HepG2 (cell line): ENCODE measurements at regions not wholly inside any gene's neighbourhood (a gene's known extent, or its start where the extent isn't known, plus 50 kb on each side); places are given as distances from the start of the nearest gene placed in this dataset.
A peak's percentile ranks its signal among the peaks of the same experiment; 100 is the strongest.

ENCODE experiments used
- ATAC-seq: fragments of 200-7000 bp; cut with Tn5 transposase; 3 replicates; pipeline ENCODE4 v1.9.1; 2020; ENCODE audit warnings: mild to moderate bottlenecking, moderate library complexity
- BruUV-seq: library from RNA; stranded (reverse); fragments of 400-500 nt; replicated peaks from 2 replicates; lab custom pipeline; 2021; lab: Mats Ljungman, UMichigan
- CTCF ChIA-PET: fragments of 300-600 bp; formaldehyde crosslinking; extraction: SDS; loops from one replicate; lab custom pipeline; 2021; ENCODE audit warnings: low total read pairs, inconsistent platforms, low intra/inter-chr PET ratio; lab: Yijun Ruan, JAX
- POLR2A ChIA-PET: fragments of 350-600 bp; sonication (Branson Sonifier 250); formaldehyde crosslinking; loops from one replicate; lab custom pipeline; 2020; ENCODE audit warnings: antibody characterized with exemption, inconsistent platforms; lab: Yijun Ruan, JAX
- DNase-seq: peaks from one replicate; pipeline ENCODE4 v3.0.0-alpha.2; 2015; ENCODE audit warnings: low spot score
- FAIRE-seq: peaks from 3 replicates; lab custom pipeline; 2011; peaks lifted over from hg19 to GRCh38; lab: Jason Lieb, UNC
- H2AFZ ChIP-seq: one replicate; pipeline ENCODE4 v1.6.1; 2011; ENCODE audit warnings: low read length, inconsistent platforms
- H3K27ac ChIP-seq: fragments of 300-600 bp; 3 replicates; pipeline ENCODE4 v1.8.0; 2011; ENCODE audit warnings: mixed run types, mild to moderate bottlenecking, mixed read lengths, low read length, inconsistent platforms; ENCODE audit not compliant: insufficient read depth; ENCODE audit errors: extremely low read length
- H3K27me3 ChIP-seq, 2 experiments: fragments of 200-600 bp in 1 of 2; 2 replicates in 1 of 2; 3 replicates in 1 of 2; pipeline versions ENCODE4 v1.6.0 to v1.8.0; 2011; ENCODE audit warnings: low read length in 2 of 2, mild to moderate bottlenecking in 2 of 2, moderate library complexity in 2 of 2, inconsistent platforms in 1 of 2; ENCODE audit not compliant: insufficient read depth in 2 of 2, control insufficient read depth in 1 of 2
- H3K36me3 ChIP-seq, 2 experiments: fragments of 200-600 bp in 1 of 2; replicated peaks in 1 of 2; 2 replicates in 1 of 2; 3 replicates in 1 of 2; pipeline versions ENCODE4 v1.5.1 to v1.8.0; 2011; ENCODE audit warnings: low read length in 2 of 2, inconsistent platforms in 1 of 2; ENCODE audit not compliant: insufficient read depth in 2 of 2, control insufficient read depth in 1 of 2
- H3K4me1 ChIP-seq: 2 replicates; pipeline ENCODE4 v1.5.1; 2012; ENCODE audit warnings: low read length, inconsistent platforms; ENCODE audit not compliant: insufficient read depth
- H3K4me2 ChIP-seq: 2 replicates; pipeline ENCODE4 v1.6.0; 2011; ENCODE audit warnings: low read depth, low read length, inconsistent platforms
- H3K4me3 ChIP-seq, 3 experiments: fragments of 200-600 bp in 1 of 3; sonication (generic), shearing (Covaris generic) in 1 of 3; replicated peaks in 1 of 3; 2 replicates each; pipeline ENCODE4 v1.5.1; 2011 to 2016; ENCODE audit warnings: low read length in 3 of 3, inconsistent platforms in 2 of 3, low read depth in 2 of 3, mild to moderate bottlenecking in 2 of 3, control low read depth in 1 of 3, mixed read lengths in 1 of 3; ENCODE audit not compliant: insufficient read depth in 1 of 3
- H3K79me2 ChIP-seq: one replicate; pipeline ENCODE4 v1.6.1; 2011; ENCODE audit warnings: low read length, inconsistent platforms; ENCODE audit not compliant: insufficient read depth
- H3K9ac ChIP-seq: 2 replicates; pipeline ENCODE4 v1.6.0; 2011; ENCODE audit warnings: mild to moderate bottlenecking, low read depth, low read length, inconsistent platforms; ENCODE audit not compliant: insufficient read depth
- H3K9me3 ChIP-seq: 2 replicates; pipeline ENCODE4 v1.5.1; 2012; ENCODE audit warnings: mild to moderate bottlenecking, low read length
- H4K20me1 ChIP-seq: 2 replicates; pipeline ENCODE4 v1.6.0; 2011; ENCODE audit warnings: inconsistent platforms, mild to moderate bottlenecking, low read length, moderate library complexity; ENCODE audit not compliant: insufficient read depth
- EP300 ChIP-seq, 3 experiments: sonication (generic) in 1 of 3; formaldehyde crosslinking in 1 of 3; IDR thresholded peaks; 2 replicates each; pipeline versions ENCODE4 v1.5.1 to v1.6.1; 2011 to 2020; ENCODE audit warnings: low read depth in 2 of 3, low read length in 2 of 3, borderline replicate concordance in 1 of 3, improper control_type of control experiment in 1 of 3, mild to moderate bottlenecking in 1 of 3, missing genetic modification reagents in 1 of 3, moderate library complexity in 1 of 3
- POGZ ChIP-seq: sonication (generic); formaldehyde crosslinking; IDR thresholded peaks from 2 replicates; pipeline ENCODE4 v1.4.0; 2020; ENCODE audit warnings: mild to moderate bottlenecking, missing genetic modification reagents
- RAD51 ChIP-seq: fragments of 450-650 bp; IDR thresholded peaks from 2 replicates; pipeline ENCODE4 v1.6.1; 2016; ENCODE audit warnings: borderline replicate concordance
- SAFB2 ChIP-seq: sonication (generic); formaldehyde crosslinking; IDR thresholded peaks from 2 replicates; pipeline ENCODE4 v1.5.1; 2020; ENCODE audit warnings: missing genetic modification reagents, low read depth, mild to moderate bottlenecking, borderline replicate concordance
- SATB2 ChIP-seq: sonication (generic); formaldehyde crosslinking; IDR thresholded peaks from 2 replicates; pipeline ENCODE4 v1.5.0; 2020; ENCODE audit warnings: missing genetic modification reagents
- SMAD3 ChIP-seq: sonication (generic); formaldehyde crosslinking; IDR thresholded peaks from 2 replicates; pipeline ENCODE4 v1.4.0; 2020; ENCODE audit warnings: missing genetic modification reagents
- SMC3 ChIP-seq: IDR thresholded peaks from 2 replicates; pipeline ENCODE4 v1.6.1; 2011; ENCODE audit warnings: low read length, improper control_type of control experiment
- SPEN ChIP-seq: sonication (generic); formaldehyde crosslinking; IDR thresholded peaks from 2 replicates; pipeline ENCODE4 v1.5.1; 2020; ENCODE audit warnings: low read depth, mild to moderate bottlenecking, missing genetic modification reagents
- THAP11 ChIP-seq: IDR thresholded peaks from 2 replicates; pipeline ENCODE4 v1.6.1; 2016; ENCODE audit warnings: missing biosample characterization, missing genetic modification reagents
- THAP9 ChIP-seq: sonication (generic); formaldehyde crosslinking; IDR thresholded peaks from 2 replicates; pipeline ENCODE4; 2020; ENCODE audit warnings: missing genetic modification reagents, mild to moderate bottlenecking, borderline replicate concordance
- ZFP82 ChIP-seq: sonication (generic); formaldehyde crosslinking; IDR thresholded peaks from 2 replicates; pipeline ENCODE4 v1.5.1; 2020; ENCODE audit warnings: mild to moderate bottlenecking, missing genetic modification reagents, borderline replicate concordance
- ZNF570 ChIP-seq: sonication (generic); formaldehyde crosslinking; IDR thresholded peaks from 2 replicates; pipeline ENCODE4 v1.4.0; 2020; ENCODE audit warnings: mild to moderate bottlenecking, missing genetic modification reagents, borderline replicate concordance
- ZNF749 ChIP-seq: sonication (generic); formaldehyde crosslinking; IDR thresholded peaks from 2 replicates; pipeline ENCODE4 v1.8.0; 2022; ENCODE audit warnings: mild to moderate bottlenecking, missing genetic modification reagents, moderate library complexity, borderline replicate concordance
- WGBS: methylation state at CpG from one replicate; pipeline ENCODE4 v1.1.6; 2017; ENCODE audit warnings: low lambda C conversion rate; 5-methylcytosine and 5-hydroxymethylcytosine counted together
- in situ Hi-C: cut with HindIII; loops from 2 replicates; pipeline ENCODE4 v1.10.0; 2017; ENCODE audit warnings: low pct_unique_long_range_greater_than_20kb; ENCODE audit not compliant: extremely low pct_ligation_motif_present
- intact Hi-C: fragments of 100-400 bp; cut with micrococcal nuclease; formaldehyde crosslinking; loops from one replicate; pipeline ENCODE4 v1.10.0; 2022; ENCODE audit not compliant: unreplicated experiment
- TF ChIP-seq, protein P1 (sequence below): sonication (generic); formaldehyde crosslinking; IDR thresholded peaks from 2 replicates; pipeline ENCODE4 v1.4.0; 2020; ENCODE audit warnings: missing genetic modification reagents
- TF ChIP-seq, protein P2 (sequence below): sonication (generic); formaldehyde crosslinking; IDR thresholded peaks from 2 replicates; pipeline ENCODE4 v1.5.0; 2020; ENCODE audit warnings: missing genetic modification reagents
- TF ChIP-seq, protein P3 (sequence below): sonication (generic); formaldehyde crosslinking; IDR thresholded peaks from 2 replicates; pipeline ENCODE4 v1.8.1; 2023; ENCODE audit warnings: missing genetic modification reagents, inconsistent platforms, borderline replicate concordance

DNA sequence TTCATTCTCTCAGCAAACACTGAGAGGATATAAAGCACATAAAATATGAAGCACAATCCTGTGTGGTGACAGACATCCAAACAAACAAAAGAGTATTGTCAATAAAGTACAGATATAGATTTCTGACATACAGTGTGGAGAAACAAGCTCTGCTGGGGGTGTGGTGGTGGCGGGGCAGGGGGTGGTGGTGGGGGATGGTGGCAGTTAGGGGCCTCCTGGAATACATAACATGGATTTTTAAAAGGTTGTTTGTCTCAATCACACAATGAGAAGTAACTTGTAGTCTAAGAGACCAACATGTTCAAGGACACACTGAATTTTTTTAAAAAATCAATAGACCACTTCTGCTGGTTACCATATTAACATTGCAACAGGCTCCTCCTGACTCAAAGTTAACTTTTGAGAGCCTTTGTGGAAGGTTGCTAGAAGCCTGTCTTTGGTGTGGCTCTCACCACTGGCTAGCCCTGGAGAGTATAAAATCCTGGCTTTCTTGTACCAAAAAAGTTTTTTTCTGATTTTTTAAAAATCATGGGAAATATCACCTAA lies 1197.4 kb downstream of the SUCLG1 start (continued):
- TF ChIP-seq POGZ (peak; percentile 70; the same call in 1 of the 2 replicates), SPEN (CRISPR knock-in tag) (no peak), THAP11 (CRISPR knock-in tag) (no peak), ZFP82 (CRISPR knock-in tag) (no peak), EP300 (IDR thresholded peaks at IDR 0.05; ENCODE audit: low read depth in 2 of 2, low read length in 2 of 2) (peak in 1 of 2 experiments; percentile 63; a peak in 2 of 4 replicates), EP300 (CRISPR knock-in tag; IDR thresholded peaks at IDR 0.05; ENCODE audit: borderline replicate concordance) (no peak), SATB2 (CRISPR knock-in tag) (no peak), ZNF749 (CRISPR knock-in tag) (no peak), SMC3 (0 out of 2 replicates have a peak, but pooled peaks have one; percentile 4), SMAD3 (0 out of 2 replicates have a peak, but pooled peaks have one; percentile 65)
- TF ChIP-seq, protein P1, sequence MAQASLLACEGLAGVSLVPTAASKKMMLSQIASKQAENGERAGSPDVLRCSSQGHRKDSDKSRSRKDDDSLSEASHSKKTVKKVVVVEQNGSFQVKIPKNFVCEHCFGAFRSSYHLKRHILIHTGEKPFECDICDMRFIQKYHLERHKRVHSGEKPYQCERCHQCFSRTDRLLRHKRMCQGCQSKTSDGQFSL (CRISPR knock-in tag), result no peak

DNA sequence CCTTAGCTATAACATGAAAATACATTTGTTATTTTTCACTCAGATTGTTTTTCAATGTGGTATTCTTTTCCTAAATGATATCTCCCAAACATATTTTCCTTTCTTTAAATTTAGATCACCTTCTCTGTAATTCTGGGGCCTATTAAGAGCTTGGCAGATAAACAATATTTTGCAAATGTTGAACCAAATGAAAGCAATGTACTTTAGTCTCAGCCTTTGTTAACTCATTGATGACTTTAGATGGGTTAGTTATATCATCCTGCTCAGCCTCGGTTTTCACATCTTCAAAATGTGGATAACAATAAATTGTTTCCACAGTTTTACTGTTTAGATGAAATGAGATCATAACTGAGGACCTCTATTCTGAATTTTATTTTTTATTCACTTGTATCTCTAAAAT lies 1205.2 kb downstream of the SUCLG1 start:
- Histone ChIP-seq H3K27me3 (no peaks in the 10 kb centered on the region), H3K4me2 (no peak overlapping the region), H4K20me1 (no peaks in the 10 kb centered on the region), H3K27ac (no peak overlapping the region), H2AFZ (no peak overlapping the region), H3K9ac (no peak overlapping the region), H3K4me3 (no peak overlapping the region), H3K36me3 (no peaks in the 10 kb centered on the region), H3K9me3 (peaks cover 78% of the 10 kb centered on the region), H3K79me2 (no peaks in the 10 kb centered on the region), H3K4me1 (no peaks in the 10 kb centered on the region)
- no TSS peak for BruUV-seq
- CTCF ChIA-PET, result no interaction called here
- intact Hi-C loops (no loop called here), in situ Hi-C loops (no loop called here)
- WGBS, result 0% methylated on average over 1 of the region's 1 CpG
- no peak for DNase-seq
- POLR2A ChIA-PET, result no interaction called here
- no peak for ATAC-seq
- no peak for FAIRE-seq
- TF ChIP-seq, protein P2, sequence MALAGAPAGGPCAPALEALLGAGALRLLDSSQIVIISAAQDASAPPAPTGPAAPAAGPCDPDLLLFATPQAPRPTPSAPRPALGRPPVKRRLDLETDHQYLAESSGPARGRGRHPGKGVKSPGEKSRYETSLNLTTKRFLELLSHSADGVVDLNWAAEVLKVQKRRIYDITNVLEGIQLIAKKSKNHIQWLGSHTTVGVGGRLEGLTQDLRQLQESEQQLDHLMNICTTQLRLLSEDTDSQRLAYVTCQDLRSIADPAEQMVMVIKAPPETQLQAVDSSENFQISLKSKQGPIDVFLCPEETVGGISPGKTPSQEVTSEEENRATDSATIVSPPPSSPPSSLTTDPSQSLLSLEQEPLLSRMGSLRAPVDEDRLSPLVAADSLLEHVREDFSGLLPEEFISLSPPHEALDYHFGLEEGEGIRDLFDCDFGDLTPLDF (CRISPR knock-in tag), result no peak
- TF ChIP-seq ZNF570 (CRISPR knock-in tag), result no peak
- TF ChIP-seq THAP9 (CRISPR knock-in tag), result no peak
- TF ChIP-seq RAD51, result no peak
- TF ChIP-seq, protein P3, sequence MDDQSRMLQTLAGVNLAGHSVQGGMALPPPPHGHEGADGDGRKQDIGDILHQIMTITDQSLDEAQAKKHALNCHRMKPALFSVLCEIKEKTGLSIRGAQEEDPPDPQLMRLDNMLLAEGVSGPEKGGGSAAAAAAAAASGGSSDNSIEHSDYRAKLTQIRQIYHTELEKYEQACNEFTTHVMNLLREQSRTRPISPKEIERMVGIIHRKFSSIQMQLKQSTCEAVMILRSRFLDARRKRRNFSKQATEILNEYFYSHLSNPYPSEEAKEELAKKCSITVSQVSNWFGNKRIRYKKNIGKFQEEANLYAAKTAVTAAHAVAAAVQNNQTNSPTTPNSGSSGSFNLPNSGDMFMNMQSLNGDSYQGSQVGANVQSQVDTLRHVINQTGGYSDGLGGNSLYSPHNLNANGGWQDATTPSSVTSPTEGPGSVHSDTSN (CRISPR knock-in tag), result no peak
- TF ChIP-seq SAFB2 (CRISPR knock-in tag), result no peak
